A549 (cell line): ENCODE measurements at regions not wholly inside any gene's neighbourhood (a gene's known extent, or its start where the extent isn't known, plus 50 kb on each side); places are given as distances from the start of the nearest gene placed in this dataset.

Experiments
- ATAC-seq, 2 experiments: fragments of 200-7000 bp in 1 of 2; fragments of >200 bp in 1 of 2; cut with Nextera tagmentation in 1 of 2; cut with Tn5 transposase in 1 of 2; 3 replicates each; pipeline versions ENCODE4 v1.8.0 to v1.9.1; 2018 to 2020; ENCODE audit warnings: mild to moderate bottlenecking in 1 of 2, moderate library complexity in 1 of 2
- CTCF ChIA-PET: fragments of 300-600 bp; sonication (Branson Sonifier 250); formaldehyde crosslinking; extraction: SDS; loops from one replicate; lab custom pipeline; 2021; ENCODE audit warnings: antibody characterized with exemption, inconsistent platforms; lab: Yijun Ruan, JAX
- POLR2A ChIA-PET: fragments of 350-600 bp; formaldehyde crosslinking; extraction: SDS; loops from one replicate; lab custom pipeline; 2021; ENCODE audit warnings: antibody characterized with exemption, inconsistent platforms; lab: Yijun Ruan, JAX
- DNase-seq, 2 experiments: peaks; one replicate each; pipeline versions ENCODE4 v3.0.0 to v3.0.0-alpha.2; 2011 to 2016; ENCODE audit warnings: low read depth in 1 of 2, low spot score in 1 of 2
- FAIRE-seq: peaks from 2 replicates; lab custom pipeline; 2011; peaks lifted over from hg19 to GRCh38; lab: Jason Lieb, UNC
- H3K27ac ChIP-seq, 2 experiments: fragments of >200 bp; sonication (Bioruptor Twin); formaldehyde crosslinking; 3 replicates each; pipeline ENCODE4 v1.5.1; 2016 to 2017
- H3K4me1 ChIP-seq: fragments of >200 bp; sonication (Bioruptor Twin); formaldehyde crosslinking; 3 replicates; pipeline ENCODE4 v1.6.1; 2016
- H3K4me2 ChIP-seq: fragments of >200 bp; sonication (Bioruptor Twin); formaldehyde crosslinking; 3 replicates; pipeline ENCODE4 v1.6.1; 2016
- H3K4me3 ChIP-seq: fragments of >200 bp; sonication (Bioruptor Twin); formaldehyde crosslinking; 3 replicates; pipeline ENCODE4 v1.5.1; 2016
- H3K9me3 ChIP-seq: fragments of >200 bp; sonication (Bioruptor Twin); formaldehyde crosslinking; 3 replicates; pipeline ENCODE4 v1.6.1; 2016
- BHLHE40 ChIP-seq: IDR thresholded peaks from 2 replicates; pipeline ENCODE4 v1.6.1; 2012; ENCODE audit warnings: low read depth, low read length, inconsistent platforms
- CEBPB ChIP-seq, 2 experiments: fragments of >200 bp in 1 of 2; sonication (Bioruptor Twin) in 1 of 2; formaldehyde crosslinking in 1 of 2; IDR thresholded peaks; 2 replicates each; pipeline ENCODE4 v1.6.1; 2012 to 2016
- CHD4 ChIP-seq: fragments of 200-600 bp; sonication (generic); IDR thresholded peaks from 2 replicates; pipeline ENCODE4 v1.6.1; 2016; ENCODE audit warnings: antibody characterized with exemption, mild to moderate bottlenecking, borderline replicate concordance
- EHMT2 ChIP-seq: fragments of 200-600 bp; sonication (generic); IDR thresholded peaks from 2 replicates; pipeline ENCODE4 v1.6.1; 2016; ENCODE audit warnings: antibody characterized with exemption, low read depth, mild to moderate bottlenecking, moderate library complexity
- ESRRA ChIP-seq: fragments of 150-350 bp; IDR thresholded peaks from 2 replicates; pipeline ENCODE4 v1.6.1; 2014; ENCODE audit warnings: mild to moderate bottlenecking, low read length, borderline replicate concordance
- FOSL2 ChIP-seq, 2 experiments: fragments of 450-650 bp in 1 of 2; fragments of >200 bp in 1 of 2; sonication (Bioruptor Twin) in 1 of 2; formaldehyde crosslinking; IDR thresholded peaks; 2 replicates each; pipeline versions ENCODE4 v1.5.0 to v1.6.1; 2016 to 2020; ENCODE audit warnings: mild to moderate bottlenecking in 1 of 2, moderate library complexity in 1 of 2
- HEYL ChIP-seq: fragments of 250-450 bp; sonication (Bioruptor Pico); IDR thresholded peaks from 2 replicates; pipeline ENCODE4 v1.8.0; 2021; ENCODE audit warnings: mild to moderate bottlenecking, moderate library complexity
- HOXB5 ChIP-seq: fragments of 250-450 bp; sonication (Bioruptor Pico); IDR thresholded peaks from 2 replicates; pipeline ENCODE4 v1.5.0; 2020; ENCODE audit warnings: mild to moderate bottlenecking, moderate library complexity
- JUNB ChIP-seq: fragments of >200 bp; sonication (Bioruptor Twin); formaldehyde crosslinking; IDR thresholded peaks from 2 replicates; pipeline ENCODE4 v1.6.1; 2016
- KDM1A ChIP-seq: fragments of 200-600 bp; sonication (generic); IDR thresholded peaks from 2 replicates; pipeline ENCODE4 v1.6.1; 2016; ENCODE audit warnings: low read depth, mild to moderate bottlenecking
- KDM5A ChIP-seq: fragments of 200-600 bp; sonication (generic); IDR thresholded peaks from 2 replicates; pipeline ENCODE4 v1.6.1; 2016; ENCODE audit warnings: antibody characterized with exemption, mild to moderate bottlenecking
- MYC ChIP-seq: IDR thresholded peaks from 2 replicates; pipeline ENCODE4 v1.6.1; 2012; ENCODE audit warnings: mild to moderate bottlenecking, inconsistent platforms, low read length, improper control_type of control experiment, borderline replicate concordance
- NFE2L2 ChIP-seq: fragments of 150-350 bp; conservative IDR thresholded peaks from 2 replicates; pipeline ENCODE4 v1.6.1; 2014; ENCODE audit warnings: low read length
- NR3C1 ChIP-seq: fragments of >200 bp; sonication (Bioruptor Twin); formaldehyde crosslinking; IDR thresholded peaks from 3 replicates; pipeline ENCODE4 v1.6.1; 2017
- PHF8 ChIP-seq: fragments of 200-600 bp; sonication (generic); IDR thresholded peaks from 2 replicates; pipeline ENCODE4 v1.6.1; 2016; ENCODE audit warnings: low read depth, mild to moderate bottlenecking, antibody characterized with exemption, moderate library complexity, borderline replicate concordance
- RAD21 ChIP-seq, 2 experiments: fragments of >200 bp in 1 of 2; sonication (Bioruptor Twin) in 1 of 2; formaldehyde crosslinking in 1 of 2; IDR thresholded peaks in 1 of 2; conservative IDR thresholded peaks in 1 of 2; 2 replicates in 1 of 2; 3 replicates in 1 of 2; pipeline ENCODE4 v1.6.1; 2012 to 2018; ENCODE audit warnings: inconsistent platforms in 1 of 2
- RARB ChIP-seq: fragments of 250-450 bp; sonication (Bioruptor Pico); IDR thresholded peaks from 2 replicates; pipeline ENCODE4 v1.8.0; 2021; ENCODE audit warnings: mild to moderate bottlenecking, moderate library complexity
- RCOR1 ChIP-seq: fragments of 150-350 bp; IDR thresholded peaks from 2 replicates; pipeline ENCODE4 v1.6.1; 2014; ENCODE audit warnings: antibody characterized with exemption, low read length, low read depth
- RFX5 ChIP-seq: fragments of 450-650 bp; IDR thresholded peaks from 2 replicates; pipeline ENCODE4 v1.7.1; 2014; ENCODE audit warnings: antibody characterized with exemption, mild to moderate bottlenecking, moderate library complexity
- SMC3 ChIP-seq: fragments of >200 bp; sonication (Bioruptor Twin); formaldehyde crosslinking; IDR thresholded peaks from 3 replicates; pipeline ENCODE4 v1.6.1; 2018; ENCODE audit warnings: inconsistent platforms
- ZC3H11A ChIP-seq: fragments of 450-650 bp; IDR thresholded peaks from 2 replicates; pipeline ENCODE4 v1.6.1; 2014; ENCODE audit warnings: antibody characterized with exemption, mild to moderate bottlenecking
- ZSCAN20 ChIP-seq: fragments of 250-450 bp; sonication (Bioruptor Pico); IDR thresholded peaks from 2 replicates; pipeline ENCODE4 v1.8.0; 2022; ENCODE audit warnings: mild to moderate bottlenecking, moderate library complexity
- WGBS: methylation state at CpG from one replicate; pipeline ENCODE4 v1.1.6; 2017; ENCODE audit errors: missing lambda C conversion rate; 5-methylcytosine and 5-hydroxymethylcytosine counted together
- TF ChIP-seq, protein P1 (sequence below): fragments of >200 bp; sonication (Bioruptor Twin); formaldehyde crosslinking; IDR thresholded peaks from 3 replicates; pipeline ENCODE4 v1.6.1; 2016
- TF ChIP-seq, protein P2 (sequence below): fragments of >200 bp; sonication (Bioruptor Twin); formaldehyde crosslinking; IDR thresholded peaks from 3 replicates; pipeline ENCODE4 v1.5.1; 2016

DNA sequence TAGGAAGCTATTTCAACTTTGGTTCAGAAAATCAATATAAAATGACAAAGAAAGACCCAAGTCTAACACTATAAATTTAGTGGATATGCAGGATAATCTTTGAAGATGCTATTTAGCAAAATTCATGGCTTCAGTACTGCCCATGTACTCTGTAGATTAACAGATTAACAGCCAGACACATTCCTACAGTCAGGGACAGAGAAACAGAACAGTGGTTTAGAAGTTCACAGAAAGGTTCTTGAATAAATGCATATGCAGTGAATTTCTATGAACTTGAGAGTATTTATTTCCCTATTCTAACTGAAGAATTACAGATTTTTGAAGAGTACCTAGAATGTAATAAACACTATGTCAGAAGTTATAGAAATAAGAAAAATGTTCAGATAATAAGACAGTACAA is 222.8 kb downstream of the KLF12 start (continued):
- no peak for TF ChIP-seq MYC
- TF ChIP-seq, protein P1, sequence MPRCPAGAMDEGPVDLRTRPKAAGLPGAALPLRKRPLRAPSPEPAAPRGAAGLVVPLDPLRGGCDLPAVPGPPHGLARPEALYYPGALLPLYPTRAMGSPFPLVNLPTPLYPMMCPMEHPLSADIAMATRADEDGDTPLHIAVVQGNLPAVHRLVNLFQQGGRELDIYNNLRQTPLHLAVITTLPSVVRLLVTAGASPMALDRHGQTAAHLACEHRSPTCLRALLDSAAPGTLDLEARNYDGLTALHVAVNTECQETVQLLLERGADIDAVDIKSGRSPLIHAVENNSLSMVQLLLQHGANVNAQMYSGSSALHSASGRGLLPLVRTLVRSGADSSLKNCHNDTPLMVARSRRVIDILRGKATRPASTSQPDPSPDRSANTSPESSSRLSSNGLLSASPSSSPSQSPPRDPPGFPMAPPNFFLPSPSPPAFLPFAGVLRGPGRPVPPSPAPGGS, result no peak

DNA sequence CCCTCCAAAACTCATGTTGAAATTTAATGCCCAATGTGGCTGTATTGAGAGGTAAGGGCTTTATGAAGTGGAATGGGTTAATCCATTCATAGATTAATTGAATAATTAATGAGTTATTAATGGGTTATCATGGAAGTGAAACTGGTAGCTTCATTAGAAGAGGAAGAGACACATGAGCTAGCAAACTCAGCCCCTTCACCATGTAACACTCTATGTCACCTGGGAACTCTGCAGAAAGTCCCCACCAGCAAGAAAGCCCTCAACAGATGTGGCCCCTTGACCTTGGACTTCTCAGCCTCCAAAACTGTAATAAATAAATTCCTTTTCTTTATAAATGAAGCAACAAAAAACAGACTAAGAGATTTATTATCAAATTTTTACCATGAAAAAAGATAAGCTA is 223.5 kb downstream of the KLF12 start:
- Histone ChIP-seq H3K4me1 (no peaks in the 10 kb centered on the region), H3K4me3 (no peak overlapping the region), H3K9me3 (no peaks in the 10 kb centered on the region), H3K4me2 (no peak overlapping the region), H3K27ac (no peak overlapping the region)
- ATAC-seq, result no peak
- no peak for TF ChIP-seq MYC
- no peak for TF ChIP-seq RAD21 (conservative IDR thresholded peaks at IDR 0.05 in 1 of 2, IDR thresholded peaks at IDR 0.05 in 1 of 2)
- TF ChIP-seq HOXB5 (CRISPR knock-in tag), result no peak
- no peak for TF ChIP-seq BHLHE40
- TF ChIP-seq, protein P2, sequence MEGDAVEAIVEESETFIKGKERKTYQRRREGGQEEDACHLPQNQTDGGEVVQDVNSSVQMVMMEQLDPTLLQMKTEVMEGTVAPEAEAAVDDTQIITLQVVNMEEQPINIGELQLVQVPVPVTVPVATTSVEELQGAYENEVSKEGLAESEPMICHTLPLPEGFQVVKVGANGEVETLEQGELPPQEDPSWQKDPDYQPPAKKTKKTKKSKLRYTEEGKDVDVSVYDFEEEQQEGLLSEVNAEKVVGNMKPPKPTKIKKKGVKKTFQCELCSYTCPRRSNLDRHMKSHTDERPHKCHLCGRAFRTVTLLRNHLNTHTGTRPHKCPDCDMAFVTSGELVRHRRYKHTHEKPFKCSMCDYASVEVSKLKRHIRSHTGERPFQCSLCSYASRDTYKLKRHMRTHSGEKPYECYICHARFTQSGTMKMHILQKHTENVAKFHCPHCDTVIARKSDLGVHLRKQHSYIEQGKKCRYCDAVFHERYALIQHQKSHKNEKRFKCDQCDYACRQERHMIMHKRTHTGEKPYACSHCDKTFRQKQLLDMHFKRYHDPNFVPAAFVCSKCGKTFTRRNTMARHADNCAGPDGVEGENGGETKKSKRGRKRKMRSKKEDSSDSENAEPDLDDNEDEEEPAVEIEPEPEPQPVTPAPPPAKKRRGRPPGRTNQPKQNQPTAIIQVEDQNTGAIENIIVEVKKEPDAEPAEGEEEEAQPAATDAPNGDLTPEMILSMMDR, result no peak
- TF ChIP-seq NR3C1, result no peak
- TF ChIP-seq CHD4, result no peak
- TF ChIP-seq RARB (CRISPR knock-in tag), result no peak
- ChIA-PET CTCF (no interaction called here), POLR2A (no interaction called here)
- DNase-seq, result no peak
- FAIRE-seq, result no peak

DNA sequence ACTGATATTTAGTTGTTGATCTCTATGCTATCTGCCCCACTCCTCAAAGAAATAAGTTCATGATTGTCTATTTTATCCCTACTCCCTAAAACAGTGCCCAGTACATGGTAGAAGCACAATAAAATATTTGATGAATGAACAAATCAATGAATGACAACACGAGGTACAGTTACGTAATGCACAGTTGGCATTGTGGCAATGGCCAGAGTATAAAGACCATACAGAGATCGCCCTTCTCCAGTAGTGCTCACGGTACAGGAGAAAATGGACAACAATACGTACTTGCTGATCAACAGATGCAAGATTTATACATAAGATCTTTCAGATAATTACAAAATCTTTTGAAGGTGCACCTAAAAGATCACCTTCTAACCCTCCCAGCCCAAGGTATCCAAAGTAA is 225.4 kb downstream of the KLF12 start:
- no peak overlapping the region for H3K27ac ChIP-seq
- H3K9me3 ChIP-seq, result no peaks in the 10 kb centered on the region
- POLR2A ChIA-PET, result no interaction called here
- H3K4me2 ChIP-seq, result no peak overlapping the region
- DNase-seq (no peak), ATAC-seq (no peak), FAIRE-seq (no peak)
- no peaks in the 10 kb centered on the region for H3K4me1 ChIP-seq
- TF ChIP-seq ZSCAN20 (CRISPR knock-in tag), result no peak
- TF ChIP-seq PHF8, result no peak
- no peak for TF ChIP-seq ZC3H11A
- no peak for TF ChIP-seq ESRRA
- TF ChIP-seq JUNB, result no peak
- TF ChIP-seq CEBPB (IDR thresholded peaks at IDR 0.05), result no peak
- no peak for TF ChIP-seq KDM1A
- TF ChIP-seq FOSL2 (IDR thresholded peaks at IDR 0.05), result no peak
- TF ChIP-seq FOSL2 (CRISPR knock-in tag; IDR thresholded peaks at IDR 0.05), result no peak
- TF ChIP-seq SMC3, result no peak
- TF ChIP-seq RCOR1, result no peak
- TF ChIP-seq RFX5, result no peak
- no peak for TF ChIP-seq EHMT2
- TF ChIP-seq HEYL, result no peak
- TF ChIP-seq NFE2L2, result no peak
- TF ChIP-seq KDM5A, result no peak
- no peak overlapping the region for H3K4me3 ChIP-seq
- CTCF ChIA-PET, result no interaction called here
- 91% methylated on average over 5 of the region's 5 CpGs for WGBS
